HG03095 (cell line): ENCODE measurements at regions not wholly inside any gene's neighbourhood (a gene's known extent, or its start where the extent isn't known, plus 50 kb on each side); places are given as distances from the start of the nearest gene placed in this dataset.
"Not testable (repeated sequence)": the region's sequence is repeated elsewhere in the genome, so short reads cannot be mapped to it uniquely, and the experiment has no call there.

Experiments used
- ATAC-seq: cut with Tn5 transposase; IDR thresholded peaks from one replicate; pipeline ENCODE4 v1.9.1; 2021; ENCODE audit warnings: moderate library complexity; ENCODE audit not compliant: unreplicated experiment

- no peak for ATAC-seq
These were observed 689.4 kb upstream of the SLC8A1 start for GRCh38 chr2:41141146-41141791.

GRCh38 chr2:41142478-41142877 is 690.6 kb upstream of the SLC8A1 start:
- ATAC-seq, result no peak

GRCh38 chr2:41145066-41145465 is 693.2 kb upstream of the SLC8A1 start:
- no peak for ATAC-seq

- no peak for ATAC-seq
These were observed 697.2 kb upstream of the SLC8A1 start for GRCh38 chr2:41149054-41149453.

GRCh38 chr2:41151746-41152145 is 699.9 kb upstream of the SLC8A1 start:
- ATAC-seq, result no peak

GRCh38 chr2:41152318-41152717 is 700.4 kb upstream of the SLC8A1 start:
- ATAC-seq, result no peak

- ATAC-seq, result no peak
These were observed 708.5 kb upstream of the SLC8A1 start for GRCh38 chr2:41160439-41160838.

GRCh38 chr2:41167014-41167413 is 715.1 kb upstream of the SLC8A1 start:
- no peak for ATAC-seq

GRCh38 chr2:41169744-41170143 is 717.9 kb upstream of the SLC8A1 start:
- ATAC-seq, result no peak

- no peak for ATAC-seq
These were observed 718.7 kb upstream of the SLC8A1 start for GRCh38 chr2:41170589-41170988.

- ATAC-seq, result no peak
These were observed 728.5 kb upstream of the SLC8A1 start for GRCh38 chr2:41180387-41180786.

GRCh38 chr2:41182961-41183360 is 731.1 kb upstream of the SLC8A1 start:
- no peak for ATAC-seq

- no peak for ATAC-seq
These were observed 735.7 kb upstream of the SLC8A1 start for GRCh38 chr2:41187376-41188122.

- ATAC-seq, result no peak
These were observed 742.3 kb upstream of the SLC8A1 start for GRCh38 chr2:41194230-41194629.

GRCh38 chr2:41197781-41198180 is 745.9 kb upstream of the SLC8A1 start:
- no peak for ATAC-seq

GRCh38 chr2:41199334-41199733 is 747.4 kb upstream of the SLC8A1 start:
- ATAC-seq, result no peak

- ATAC-seq, result no peak
These were observed 752.4 kb upstream of the SLC8A1 start for GRCh38 chr2:41204315-41204714.

GRCh38 chr2:41206004-41206403 is 754.1 kb upstream of the SLC8A1 start:
- ATAC-seq, result no peak

GRCh38 chr2:41207578-41207977 is 755.7 kb upstream of the SLC8A1 start:
- no peak for ATAC-seq

GRCh38 chr2:41210030-41210429 is 758.1 kb upstream of the SLC8A1 start:
- ATAC-seq, result not testable (repeated sequence)

- no peak for ATAC-seq
These were observed 765.1 kb upstream of the SLC8A1 start for GRCh38 chr2:41216978-41217377.

- no peak for ATAC-seq
These were observed 770.7 kb upstream of the SLC8A1 start for GRCh38 chr2:41222593-41222992.

GRCh38 chr2:41234093-41234492 is 782.2 kb upstream of the SLC8A1 start:
- ATAC-seq, result no peak
